ENCODE measurements at regions not wholly inside any gene's neighbourhood (a gene's known extent, or its start where the extent isn't known, plus 50 kb on each side); places are given as distances from the start of the nearest gene placed in this dataset.

GRCh38 chr22:48624401-48624800, 1203.3 kb downstream of the BRD1 start:
- TF ChIP-seq EZH2phosphoT487 (IDR thresholded peaks at IDR 0.05; ENCODE audit: insufficient read depth, low read depth) (no peak), EZH2 (IDR thresholded peaks at IDR 0.05; ENCODE audit: insufficient read depth, poor library complexity, severe bottlenecking) (no peak)
